ENCODE measurements at regions not wholly inside any gene's neighbourhood (a gene's known extent, or its start where the extent isn't known, plus 50 kb on each side); places are given as distances from the start of the nearest gene placed in this dataset.

- no peak for TF ChIP-seq CTCF (IDR thresholded peaks at IDR 0.05)
Observed at GRCh38 chr2:217647226-217647625, 355.6 kb downstream of the TNS1 start.

- TF ChIP-seq CTCF (IDR thresholded peaks at IDR 0.05) = no peak
Observed at GRCh38 chr2:217645896-217646295, 356.9 kb downstream of the TNS1 start.

DNA sequence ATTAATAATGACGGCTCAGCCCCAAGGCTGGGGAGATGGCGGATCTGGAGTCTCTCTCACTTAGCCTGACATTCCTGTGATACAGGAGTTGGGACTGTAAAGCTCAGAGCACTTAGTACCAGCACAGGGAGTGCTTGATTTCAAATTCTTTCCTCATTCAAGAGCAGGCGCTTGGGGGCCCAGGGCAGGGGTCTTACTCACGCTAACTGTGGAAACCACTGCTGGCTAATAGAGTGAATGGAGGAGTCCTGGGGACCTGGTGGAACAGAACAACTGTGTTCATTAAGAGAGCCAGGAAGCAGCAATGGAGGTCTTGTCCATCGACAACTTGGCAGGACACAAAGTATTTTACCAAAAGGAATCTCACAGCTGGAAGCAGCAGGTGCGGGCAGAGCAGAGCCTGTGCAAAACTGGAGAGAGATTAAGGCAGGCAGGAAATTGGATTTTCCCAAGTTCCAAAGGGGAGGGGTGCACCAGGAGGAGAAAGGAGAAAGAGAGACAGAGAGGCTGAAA, 358.9 kb downstream of the TNS1 start:
- TF ChIP-seq CTCF (IDR thresholded peaks at IDR 0.05) = no peak

DNA sequence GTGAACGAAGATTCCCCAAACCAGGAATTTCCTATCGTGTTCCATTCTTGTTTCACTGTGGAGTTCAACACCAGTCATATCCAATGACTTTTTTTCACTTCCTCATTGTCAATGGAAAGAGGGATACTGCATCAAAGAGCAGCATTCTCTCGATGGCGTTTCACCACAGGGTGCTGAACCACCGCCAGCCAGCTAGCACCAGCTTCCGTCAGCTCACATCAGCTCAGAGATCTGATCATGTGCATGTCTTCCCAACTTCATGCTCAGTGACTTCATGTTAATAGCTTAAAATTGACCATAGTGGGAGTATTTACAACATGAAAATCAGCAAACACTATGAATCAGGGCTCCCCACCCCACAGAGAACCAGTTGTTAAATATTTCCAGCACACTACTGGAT, 359.9 kb downstream of the TNS1 start:
- TF ChIP-seq CTCF (IDR thresholded peaks at IDR 0.05) = no peak

DNA sequence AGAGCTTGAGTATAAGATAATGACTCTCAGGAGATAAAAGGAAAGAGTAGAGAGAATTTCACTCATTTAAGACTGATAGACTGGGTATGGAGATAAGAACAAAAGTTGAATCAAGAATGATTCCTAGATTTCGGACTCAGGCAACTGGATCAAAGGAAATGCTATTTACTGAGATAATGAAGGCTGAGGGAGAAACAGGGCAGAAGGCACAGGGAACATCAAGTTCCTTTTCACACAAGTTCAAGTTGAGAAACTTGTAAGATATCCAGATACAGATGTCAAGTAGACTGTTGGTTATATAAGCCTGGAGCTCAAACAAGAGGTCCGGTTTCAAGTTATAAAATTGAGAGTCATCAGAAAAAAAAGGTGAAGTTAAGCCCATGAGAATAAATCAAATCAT, 360.8 kb downstream of the TNS1 start:
- TF ChIP-seq CTCF (IDR thresholded peaks at IDR 0.05) = no peak

GRCh38 chr2:217639481-217639880, 363.3 kb downstream of the TNS1 start:
- TF ChIP-seq CTCF (IDR thresholded peaks at IDR 0.05) = no peak

GRCh38 chr2:217638533-217638932, 364.3 kb downstream of the TNS1 start:
- no peak for TF ChIP-seq CTCF (IDR thresholded peaks at IDR 0.05)

GRCh38 chr2:217638031-217638430, 364.8 kb downstream of the TNS1 start:
- no peak for TF ChIP-seq CTCF (IDR thresholded peaks at IDR 0.05)
